Sigmoid colon (tissue), 4 donors: ENCODE measurements at regions not wholly inside any gene's neighbourhood (a gene's known extent, or its start where the extent isn't known, plus 50 kb on each side); places are given as distances from the start of the nearest gene placed in this dataset.

ENCODE experiments used
- CTCF ChIP-seq, 4 experiments: fragments of 450-650 bp in 3 of 4; fragments of 200-600 bp in 1 of 4; IDR thresholded peaks; one replicate each; pipeline ENCODE4 v1.5.1; 2016 to 2019; ENCODE audit warnings: antibody characterized with exemption in 4 of 4, mild to moderate bottlenecking in 3 of 4, moderate library complexity in 2 of 4
- EP300 ChIP-seq, 4 donors: sonication (generic); formaldehyde crosslinking; IDR thresholded peaks; one replicate each; pipeline ENCODE4 v1.6.1; 2017; ENCODE audit warnings: antibody characterized with exemption in 4 of 4
- POLR2A ChIP-seq, 2 donors: fragments of 450-650 bp; IDR thresholded peaks; one replicate each; pipeline ENCODE4 v1.6.1; 2016; ENCODE audit warnings: antibody characterized with exemption in 2 of 2, mild to moderate bottlenecking in 2 of 2, moderate library complexity in 2 of 2
- POLR2AphosphoS5 ChIP-seq, 4 donors: sonication (generic); formaldehyde crosslinking; IDR thresholded peaks; one replicate each; pipeline ENCODE4 v1.6.1; 2017; ENCODE audit warnings: antibody characterized with exemption in 4 of 4

GRCh38 chr6:9370480-9370879, 935.1 kb upstream of the SLC35B3 start:
- no peak for TF ChIP-seq CTCF (IDR thresholded peaks at IDR 0.05)
- TF ChIP-seq POLR2A (IDR thresholded peaks at IDR 0.05), result no peak
- TF ChIP-seq POLR2AphosphoS5 (IDR thresholded peaks at IDR 0.05), result no peak
- TF ChIP-seq EP300 (IDR thresholded peaks at IDR 0.05), result no peak
